HG03196 (cell line): ENCODE measurements at regions not wholly inside any gene's neighbourhood (a gene's known extent, or its start where the extent isn't known, plus 50 kb on each side); places are given as distances from the start of the nearest gene placed in this dataset.
"Not testable (repeated sequence)": the region's sequence is repeated elsewhere in the genome, so short reads cannot be mapped to it uniquely, and the experiment has no call there.

Experiments
- ATAC-seq: cut with Tn5 transposase; IDR thresholded peaks from one replicate; pipeline ENCODE4 v1.9.1; 2021; ENCODE audit not compliant: unreplicated experiment

DNA sequence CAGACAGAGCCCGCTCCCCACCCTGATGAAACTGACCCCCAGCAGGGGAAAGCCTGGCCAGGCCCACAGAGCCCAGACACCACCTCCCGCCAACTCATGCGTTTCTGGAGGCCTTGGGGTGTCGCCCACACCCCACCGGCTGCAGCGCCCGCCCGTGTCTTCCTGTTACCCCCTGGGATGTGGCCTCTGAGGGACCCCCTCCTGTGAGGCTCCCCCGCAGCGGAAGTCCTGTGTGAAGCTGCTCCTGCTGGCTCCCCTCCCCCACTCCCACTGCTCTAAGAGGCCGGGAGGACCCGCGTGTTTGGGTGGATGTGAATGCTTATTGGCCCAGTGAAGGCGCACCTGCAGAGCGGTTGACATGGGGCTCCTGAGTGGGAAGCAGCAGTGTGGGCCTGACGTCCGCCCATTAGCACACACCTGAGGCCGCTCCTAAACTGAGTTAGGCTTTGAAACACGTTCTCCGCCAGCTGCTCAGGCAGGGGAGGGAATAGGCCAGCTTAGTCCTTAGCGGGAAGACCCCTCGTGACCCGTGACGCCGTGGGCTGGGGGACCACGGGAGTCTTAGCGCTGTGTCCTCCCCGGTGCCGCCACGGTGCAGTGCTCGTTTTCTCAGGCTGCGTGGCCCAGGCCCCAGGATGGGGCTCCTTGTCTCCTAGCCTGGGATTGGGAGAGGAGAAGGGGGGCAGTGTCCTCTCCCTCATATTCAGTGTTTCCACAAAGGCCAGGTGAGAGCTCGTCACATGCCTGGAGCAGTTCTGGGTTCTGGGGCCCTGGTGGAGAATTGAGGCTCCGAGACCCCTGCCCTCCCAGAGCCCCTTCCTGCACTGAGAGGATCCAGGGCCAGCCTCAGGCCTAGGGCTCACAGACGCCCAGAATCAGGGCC, 323.4 kb upstream of the SFSWAP start:
- ATAC-seq: no peak

DNA sequence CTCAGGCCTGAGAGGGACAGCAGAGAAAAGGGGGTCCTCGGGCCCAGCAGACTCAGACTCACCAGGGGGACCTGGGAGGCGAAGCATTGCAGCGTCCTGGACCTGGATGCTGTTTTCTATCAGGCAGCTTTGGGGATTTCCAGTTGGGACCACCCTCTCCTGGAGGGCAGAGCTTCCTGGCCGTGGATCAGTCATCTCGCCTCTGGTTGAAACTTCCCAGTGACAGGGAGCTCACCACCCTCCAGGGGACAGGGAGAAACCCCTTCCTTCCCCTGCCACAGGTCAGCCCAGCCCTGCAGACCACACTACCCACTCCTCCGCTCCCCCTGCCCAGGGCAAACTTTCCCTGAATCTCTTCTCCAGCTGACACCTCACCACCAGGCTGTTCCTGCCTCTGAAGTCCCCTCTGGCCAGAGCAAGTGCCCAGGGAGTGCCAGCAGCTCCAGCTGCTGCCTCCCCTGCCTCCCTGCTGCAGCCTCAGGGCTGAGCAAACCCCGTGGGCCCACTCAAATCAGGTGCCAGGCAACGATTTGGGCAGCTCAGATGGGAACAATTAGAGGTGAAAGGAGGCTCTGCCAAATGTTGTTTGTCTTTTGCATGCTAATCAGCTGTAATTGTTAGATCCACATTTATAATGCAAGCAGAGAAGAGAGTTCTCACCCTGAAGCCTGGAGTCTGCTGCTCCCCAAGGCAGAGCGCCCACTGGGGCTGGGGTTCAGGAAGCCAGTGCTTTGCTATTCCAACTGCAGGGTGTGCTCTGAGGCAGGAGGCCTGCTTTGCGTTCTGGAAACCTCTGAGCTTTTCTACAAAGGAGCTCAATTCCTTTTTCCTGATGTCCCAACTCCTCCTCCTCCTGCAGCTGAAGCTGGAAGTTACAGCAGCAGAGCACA, 322.5 kb upstream of the SFSWAP start:
- not testable (repeated sequence) for ATAC-seq

DNA sequence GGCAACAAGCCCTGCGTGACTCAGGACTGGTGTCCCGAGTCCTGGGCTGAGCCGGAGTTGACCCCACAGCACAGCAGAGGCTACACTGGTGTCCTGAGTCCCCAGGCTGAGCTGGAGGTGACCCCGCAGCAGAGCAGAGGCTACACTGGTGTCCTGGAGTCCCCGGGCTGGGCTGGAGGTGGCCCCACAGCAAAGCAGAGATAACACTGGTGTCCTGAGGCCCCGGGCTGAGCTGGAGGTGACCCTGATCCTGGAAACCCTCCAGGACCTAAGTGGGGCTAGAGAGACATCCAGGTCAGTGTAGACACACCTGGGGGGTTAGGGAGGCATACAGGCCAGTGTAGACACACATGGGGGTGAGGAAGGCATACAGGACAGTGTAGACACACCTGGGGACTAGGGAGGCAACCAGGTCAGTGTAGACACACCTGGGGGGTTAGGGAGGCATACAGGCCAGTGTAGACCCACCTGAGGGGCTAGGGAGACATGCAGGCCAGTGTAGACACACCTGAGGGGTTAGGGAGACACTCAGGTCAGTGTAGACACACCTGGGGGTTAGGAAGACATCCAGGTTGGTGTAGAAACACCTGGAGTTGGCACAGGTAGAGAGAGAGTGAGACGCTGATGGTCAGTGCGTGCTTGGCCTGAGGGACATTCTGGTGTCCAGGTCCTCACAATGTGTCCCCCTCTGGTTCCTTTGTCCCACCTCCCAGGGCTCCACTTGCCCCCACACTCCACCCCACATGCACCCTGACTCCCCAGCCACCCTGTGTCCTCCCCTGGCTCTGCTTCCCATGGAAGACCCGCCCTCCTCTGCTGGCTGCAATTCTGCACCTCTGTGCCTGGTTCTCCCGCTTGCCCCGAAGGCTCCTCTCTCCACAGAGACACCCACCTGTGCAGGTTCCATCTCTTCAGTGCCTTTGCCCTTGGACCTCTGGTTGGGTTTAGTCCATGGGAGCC, 321.6 kb upstream of the SFSWAP start:
- ATAC-seq: no peak

DNA sequence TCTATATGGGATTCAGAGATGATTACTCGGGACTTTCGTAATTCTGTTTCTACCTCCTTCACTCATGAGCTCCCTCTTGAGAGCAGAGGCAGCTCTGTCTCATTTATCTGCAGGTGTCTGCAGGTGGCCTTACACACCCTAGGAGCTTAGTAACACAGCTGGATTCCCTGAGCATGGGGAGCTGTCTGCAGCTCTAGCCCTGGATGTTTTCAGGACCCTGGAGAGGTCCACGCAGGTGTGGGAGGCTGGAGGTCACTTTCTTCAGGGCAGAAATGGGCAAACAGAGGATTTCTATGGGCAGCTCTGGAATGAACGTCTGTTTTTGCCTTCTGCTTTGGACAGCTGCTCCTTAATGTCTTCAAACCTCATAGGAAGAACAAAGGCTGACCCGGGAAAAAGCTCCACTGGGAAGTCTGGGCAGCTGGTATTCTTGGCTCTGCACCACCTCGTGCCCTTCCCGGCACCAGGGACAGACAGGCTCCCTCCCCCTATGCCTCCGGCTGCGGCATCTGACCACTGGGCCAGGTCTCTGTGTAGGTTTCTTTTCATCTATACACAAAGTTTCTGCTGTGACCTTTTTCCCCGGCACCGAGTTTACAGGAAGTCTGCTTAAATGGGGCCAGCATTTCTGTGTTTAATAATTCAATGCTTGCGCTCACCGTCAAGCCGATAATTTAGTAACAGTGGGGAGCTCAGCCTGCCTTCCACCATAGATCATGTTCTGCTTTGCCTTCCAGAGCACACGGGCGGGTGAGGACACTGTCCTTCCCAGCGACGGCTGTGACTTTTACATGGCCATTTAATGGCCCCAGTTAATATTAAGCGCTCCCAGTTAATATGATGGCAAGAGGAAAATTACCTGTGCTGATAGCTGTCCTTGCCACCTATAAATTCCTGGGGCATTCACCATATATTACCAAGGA, 320.2 kb upstream of the SFSWAP start:
- ATAC-seq: no peak

DNA sequence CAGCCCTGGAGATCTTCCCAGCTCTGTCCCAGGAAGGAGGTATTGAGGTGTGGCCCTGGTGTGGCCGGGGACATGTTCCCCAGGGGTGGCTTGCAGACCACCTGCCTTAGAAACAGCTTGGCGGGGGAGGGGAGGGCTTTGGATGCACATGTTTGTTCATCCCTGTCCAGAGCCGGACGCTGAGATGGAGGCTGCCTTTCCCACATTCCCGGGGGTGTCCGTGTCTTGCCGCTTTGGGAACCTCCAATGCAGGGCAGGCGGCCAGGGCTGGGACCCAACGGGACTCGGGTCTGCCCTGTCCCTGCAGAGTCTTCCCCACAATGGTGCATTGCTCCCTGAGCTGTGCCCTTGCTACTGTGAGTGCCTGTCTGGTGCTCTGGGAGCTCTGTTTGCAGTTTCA, 319.5 kb upstream of the SFSWAP start:
- ATAC-seq: no peak

DNA sequence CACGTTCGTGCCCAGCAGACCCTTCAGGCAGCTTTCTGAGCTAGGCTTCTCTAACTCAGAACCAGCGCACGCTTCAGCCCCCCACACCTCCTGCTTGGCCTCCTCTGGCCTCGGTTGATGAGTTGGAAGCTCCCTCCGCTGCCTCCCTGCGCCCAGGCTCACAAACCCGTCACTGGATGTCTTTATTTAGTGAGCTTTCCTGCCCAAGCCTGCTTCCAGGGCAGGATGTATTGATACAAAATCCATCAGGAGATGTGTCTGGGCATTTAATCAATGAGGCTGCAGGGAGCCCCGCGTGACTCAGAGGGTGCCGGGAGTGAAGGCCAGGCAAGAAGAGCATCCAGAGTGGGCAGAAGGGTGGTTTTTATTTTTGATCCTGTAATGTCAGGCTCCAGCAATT, 316.1 kb upstream of the SFSWAP start:
- not testable (repeated sequence) for ATAC-seq

DNA sequence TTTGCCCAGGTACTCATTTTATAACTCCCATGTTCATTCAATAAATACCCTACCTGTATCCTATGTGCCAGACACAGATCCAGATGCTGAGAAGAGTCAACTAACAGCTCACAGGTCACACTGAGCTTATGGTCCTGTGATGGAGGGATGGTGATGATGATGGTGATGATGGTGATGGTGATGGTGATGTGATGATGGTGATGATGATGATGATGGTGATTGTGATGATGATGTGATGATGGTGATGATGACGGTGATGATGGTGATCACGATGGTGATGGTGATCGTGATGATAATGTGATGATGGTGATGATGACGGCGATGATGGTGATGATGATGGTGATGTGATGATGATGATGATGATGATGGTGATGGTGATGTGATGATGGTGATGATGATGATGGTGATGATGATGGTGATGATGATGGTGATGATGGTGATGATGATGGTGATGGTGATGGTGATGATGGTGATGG, 315.6 kb upstream of the SFSWAP start:
- not testable (repeated sequence) for ATAC-seq

DNA sequence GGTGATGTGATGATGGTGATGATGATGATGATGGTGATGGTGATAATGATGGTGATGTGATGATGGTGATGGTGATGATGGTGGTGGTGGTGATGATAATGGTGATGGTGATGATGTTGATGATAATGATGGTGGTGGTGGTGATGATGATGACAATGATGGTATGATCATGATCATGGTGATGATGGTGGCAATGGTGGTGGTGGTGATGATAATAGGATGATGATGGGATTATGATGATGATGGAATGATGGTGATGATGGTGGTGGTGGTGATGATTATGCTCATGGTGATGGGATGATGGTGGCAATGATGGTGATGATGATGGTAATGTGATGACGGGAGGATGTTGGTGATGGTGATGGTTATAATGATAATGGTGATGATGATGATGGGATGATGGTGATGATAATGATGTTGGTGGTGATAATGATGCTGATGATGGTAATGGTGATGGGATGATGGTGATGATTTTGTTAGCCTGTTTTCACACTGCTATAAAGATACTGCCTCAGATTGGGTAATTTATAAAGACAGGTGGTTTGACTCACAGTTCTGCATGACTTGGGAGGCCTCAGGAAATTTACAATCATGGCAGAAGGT, 314.8 kb upstream of the SFSWAP start:
- no peak for ATAC-seq

DNA sequence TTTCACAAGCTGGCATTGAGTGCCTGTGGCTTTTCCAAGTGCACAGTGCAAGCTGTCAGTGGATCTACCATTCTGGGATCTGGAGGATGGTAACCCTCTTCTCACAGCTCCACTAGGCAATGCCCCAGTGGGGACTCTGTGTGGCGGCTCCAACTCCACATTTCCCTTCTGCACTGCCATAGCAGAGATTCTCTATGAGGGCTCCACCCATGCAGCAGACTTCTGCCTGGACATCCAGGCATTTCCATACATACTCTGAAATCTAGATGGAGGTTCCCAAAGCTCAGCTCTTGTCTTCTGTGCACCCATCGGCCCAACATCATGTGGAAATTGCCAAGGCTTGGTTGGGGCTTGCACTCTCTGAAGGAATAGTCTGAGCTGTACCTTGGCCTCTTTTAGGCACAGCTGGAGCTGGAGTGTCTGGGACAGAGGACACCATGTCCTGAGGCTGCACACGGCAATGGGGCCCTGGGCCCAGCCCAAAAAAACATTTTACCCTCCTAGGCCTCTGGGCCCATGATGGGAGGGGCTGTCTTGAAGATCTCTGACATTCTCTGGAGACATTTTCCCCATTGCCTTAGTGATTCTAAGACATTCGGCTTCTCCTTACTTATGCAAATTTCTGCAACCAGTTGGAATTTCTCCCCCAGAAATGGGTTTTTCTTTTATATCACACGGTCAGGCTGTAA, 313.3 kb upstream of the SFSWAP start:
- no peak for ATAC-seq

DNA sequence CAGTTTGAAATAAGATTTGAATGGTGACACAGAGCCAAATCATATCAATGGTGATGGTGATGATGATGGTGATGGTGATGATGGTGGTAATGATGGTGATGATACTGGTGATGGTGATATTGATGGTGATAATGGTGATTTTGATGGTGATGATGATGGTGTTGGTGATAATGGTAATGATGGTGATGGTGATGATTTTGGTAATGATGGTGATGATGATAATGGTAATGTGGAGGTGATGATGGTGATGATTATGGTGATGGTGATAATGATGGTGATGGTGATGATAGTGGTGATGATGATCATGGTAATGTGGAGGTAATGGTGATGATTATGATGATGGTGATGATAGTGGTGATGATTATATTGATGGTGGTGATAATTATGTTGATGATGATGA, 311.9 kb upstream of the SFSWAP start:
- ATAC-seq: no peak

DNA sequence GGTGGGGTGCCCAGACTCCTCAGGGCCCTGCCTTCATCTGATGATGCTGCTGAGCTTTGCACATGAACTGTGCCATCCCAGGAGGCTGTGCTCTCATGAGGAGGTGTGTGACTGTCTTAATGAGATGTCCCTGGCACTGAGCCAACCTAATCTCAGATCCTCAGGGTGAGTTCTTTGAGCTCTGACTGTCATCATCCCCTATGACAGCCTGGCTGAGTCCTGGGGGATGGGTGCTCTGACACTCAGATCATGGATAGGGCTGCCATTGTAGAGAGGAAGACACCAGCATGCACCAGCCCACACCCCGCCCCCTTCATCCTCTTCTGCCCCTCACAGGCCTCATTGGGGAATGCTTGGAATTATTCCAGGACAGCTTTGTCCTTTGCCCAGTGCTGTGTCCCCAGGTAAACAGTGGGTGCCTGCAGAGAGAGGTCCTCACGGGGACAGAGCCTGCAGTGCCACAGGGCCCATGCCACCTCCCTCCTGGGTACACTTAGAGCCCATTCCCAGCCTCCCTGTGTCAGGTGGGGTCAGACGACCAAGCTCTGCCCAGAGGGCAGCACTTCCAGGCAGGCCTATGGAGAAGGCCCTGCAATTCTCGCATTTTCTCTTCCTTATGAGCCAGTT, 310.1 kb upstream of the SFSWAP start:
- ATAC-seq: not testable (repeated sequence)

DNA sequence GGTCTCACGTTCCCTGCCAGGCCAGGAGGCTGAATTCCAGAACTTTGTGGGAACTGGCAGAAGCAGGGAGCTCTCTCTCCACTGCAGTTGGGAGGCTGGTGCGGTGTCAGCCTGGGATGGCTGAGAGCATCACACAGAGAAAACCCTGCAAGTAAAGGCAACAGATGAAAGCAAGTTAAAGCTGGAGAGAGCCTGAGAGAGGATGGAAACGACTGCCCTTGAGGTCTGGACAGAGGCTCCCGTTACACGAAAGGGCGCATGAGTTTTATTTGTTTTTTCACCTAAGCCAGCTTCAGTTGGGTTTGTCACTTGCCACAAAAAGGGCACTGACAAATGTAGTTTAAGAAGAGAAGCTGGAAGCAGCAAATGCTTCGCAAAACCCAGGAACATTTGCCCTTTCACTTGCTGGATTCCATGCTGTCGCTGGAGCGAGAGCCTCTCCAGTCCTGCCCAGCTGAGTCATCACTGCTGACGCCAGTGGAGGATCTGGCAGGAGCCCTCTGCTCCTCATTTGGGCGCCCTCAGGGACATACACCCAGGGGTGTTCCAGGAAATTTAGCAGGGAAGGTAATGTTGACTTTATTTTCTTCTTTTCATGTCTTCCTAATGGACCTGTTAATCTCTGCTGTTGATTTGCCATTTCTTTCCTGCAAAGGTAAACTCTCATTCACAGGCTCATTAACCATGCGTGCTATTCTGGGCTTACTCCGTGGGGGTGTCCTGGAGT, 308.8 kb upstream of the SFSWAP start:
- ATAC-seq: not testable (repeated sequence)

DNA sequence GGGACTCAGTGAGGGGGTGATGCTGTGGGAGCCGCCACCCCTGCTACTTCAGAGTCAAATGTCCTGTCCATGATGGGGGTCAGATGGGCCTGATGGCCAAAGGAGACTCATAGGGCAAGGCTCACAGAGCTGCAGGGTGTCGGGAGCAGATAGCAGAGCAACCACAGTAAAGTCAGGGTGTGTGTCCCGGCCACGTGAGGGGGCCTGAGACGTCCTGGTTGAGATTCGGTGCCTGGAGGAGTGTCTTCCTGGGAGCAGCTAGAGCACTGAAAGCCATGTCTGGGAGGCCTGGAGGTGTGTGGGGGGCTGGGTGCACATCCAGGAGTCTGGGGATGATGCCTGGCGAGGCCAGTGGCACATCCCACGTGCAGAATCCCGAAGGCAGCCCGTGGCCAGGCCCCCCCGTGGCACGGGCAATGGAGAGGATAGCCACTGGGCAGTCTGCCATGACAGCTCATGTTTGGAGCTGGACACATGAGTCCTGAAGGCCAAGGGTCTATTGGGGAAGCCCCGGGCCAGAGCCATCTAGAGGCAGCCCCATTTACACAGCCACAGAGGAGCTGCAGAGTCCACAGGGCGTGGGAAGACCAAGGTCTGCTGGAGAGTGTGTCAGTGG, 308.0 kb upstream of the SFSWAP start:
- ATAC-seq: no peak

DNA sequence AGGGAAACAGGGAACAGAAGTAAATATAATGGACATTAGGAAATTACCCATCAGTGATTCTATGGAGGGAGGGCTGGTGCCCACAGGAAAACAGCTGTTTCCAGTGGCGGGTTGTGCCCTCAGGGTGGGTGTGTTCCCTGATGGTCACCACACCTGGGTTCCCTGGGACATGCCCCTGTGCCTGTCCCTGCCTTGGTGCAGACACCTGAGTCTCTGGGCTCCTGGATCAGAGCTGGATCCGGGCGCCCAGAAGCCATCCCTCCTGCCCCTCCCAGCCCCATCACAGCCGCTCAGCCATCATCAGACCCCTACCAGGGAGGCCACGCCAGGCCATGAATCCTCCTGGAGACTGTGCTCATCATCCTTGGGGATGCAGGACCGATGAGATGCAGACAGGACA, 307.2 kb upstream of the SFSWAP start:
- no peak for ATAC-seq

DNA sequence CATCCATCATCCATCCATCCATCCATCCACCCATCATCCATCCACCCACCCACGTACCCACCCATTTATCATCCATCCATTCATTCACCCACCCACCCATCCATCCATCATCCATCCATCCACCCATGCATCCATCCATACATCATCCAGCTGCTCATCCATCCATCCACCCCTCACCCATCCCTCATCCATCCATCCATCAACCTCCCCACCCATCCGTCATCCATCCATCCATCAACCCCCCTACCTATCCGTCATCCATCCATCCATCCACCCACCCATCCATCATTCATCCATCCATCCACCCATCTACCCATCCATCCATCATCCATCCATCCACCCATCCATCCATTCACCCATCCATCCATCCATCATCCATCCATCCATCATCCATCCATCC, 306.2 kb upstream of the SFSWAP start:
- ATAC-seq: no peak

DNA sequence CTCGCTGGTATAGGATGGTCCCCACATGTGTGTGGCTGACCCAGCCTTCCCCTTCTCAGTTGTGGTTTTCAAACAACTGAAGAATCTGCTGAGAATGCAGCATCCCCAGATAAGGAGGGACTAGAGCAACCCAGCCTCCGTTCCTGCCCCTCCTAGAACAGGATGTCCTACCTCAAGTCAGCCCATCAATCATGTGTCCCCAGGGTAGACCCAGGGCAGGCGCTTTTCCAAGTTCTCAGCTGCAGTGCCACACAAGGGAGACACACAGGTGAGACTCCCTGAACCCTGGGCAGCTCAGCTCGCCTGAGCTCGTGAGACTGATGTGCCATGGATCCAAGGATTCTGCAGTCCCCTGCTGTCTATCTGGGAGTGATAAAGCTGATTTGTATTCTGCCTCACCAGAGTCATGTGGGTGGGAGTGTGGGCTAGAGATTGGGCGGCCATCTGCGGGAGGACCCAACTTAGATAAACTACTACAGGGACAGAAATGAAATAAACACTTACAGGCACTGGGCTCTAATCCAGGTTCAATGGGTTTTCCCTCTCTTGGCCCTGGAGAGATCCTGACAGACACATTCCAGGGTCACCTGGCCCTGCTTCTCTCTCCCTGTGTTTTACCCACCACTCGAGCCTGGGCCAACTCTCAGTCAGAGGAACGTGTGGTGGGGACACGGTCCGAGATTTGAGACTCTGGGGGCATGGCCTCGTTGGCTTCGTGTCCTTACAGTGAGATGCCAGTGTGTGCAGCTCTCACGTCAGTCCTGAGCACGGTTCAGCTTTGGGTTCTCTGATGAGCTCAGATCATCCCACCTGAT, 303.5 kb upstream of the SFSWAP start:
- no peak for ATAC-seq
